GM21717 (cell line): ENCODE measurements at regions not wholly inside any gene's neighbourhood (a gene's known extent, or its start where the extent isn't known, plus 50 kb on each side); places are given as distances from the start of the nearest gene placed in this dataset.
A peak's percentile ranks its signal among the peaks of the same experiment; 100 is the strongest.
"Not testable (repeated sequence)": the region's sequence is repeated elsewhere in the genome, so short reads cannot be mapped to it uniquely, and the experiment has no call there.

ENCODE experiments used
- ATAC-seq: cut with Tn5 transposase; IDR thresholded peaks from one replicate; pipeline ENCODE4 v1.9.1; 2021; ENCODE audit warnings: mild to moderate bottlenecking, moderate library complexity; ENCODE audit not compliant: unreplicated experiment

- ATAC-seq, result no peak
These were observed 921.9 kb upstream of the DIAPH2 start for GRCh38 chrX:95762716-95763115.

GRCh38 chrX:95764972-95765451 is 919.6 kb upstream of the DIAPH2 start:
- peak; percentile 78 for ATAC-seq

- ATAC-seq, result not testable (repeated sequence)
These were observed 913.4 kb upstream of the DIAPH2 start for GRCh38 chrX:95771198-95771597.

GRCh38 chrX:95791876-95792275 is 892.8 kb upstream of the DIAPH2 start:
- no peak for ATAC-seq

GRCh38 chrX:95797344-95797743 is 887.3 kb upstream of the DIAPH2 start:
- ATAC-seq, result no peak

GRCh38 chrX:95823796-95824195 is 860.8 kb upstream of the DIAPH2 start:
- ATAC-seq, result no peak

GRCh38 chrX:95835223-95835622 is 849.4 kb upstream of the DIAPH2 start:
- ATAC-seq, result no peak

GRCh38 chrX:95836517-95836916 is 848.1 kb upstream of the DIAPH2 start:
- ATAC-seq, result no peak

GRCh38 chrX:95841863-95842262 is 842.8 kb upstream of the DIAPH2 start:
- no peak for ATAC-seq

GRCh38 chrX:95860127-95860526 is 824.5 kb upstream of the DIAPH2 start:
- ATAC-seq, result no peak

GRCh38 chrX:95875661-95876060 is 809.0 kb upstream of the DIAPH2 start:
- no peak for ATAC-seq

- ATAC-seq, result no peak
These were observed 805.8 kb upstream of the DIAPH2 start for GRCh38 chrX:95878874-95879273.

- ATAC-seq, result no peak
These were observed 800.5 kb upstream of the DIAPH2 start for GRCh38 chrX:95884186-95884585.

GRCh38 chrX:95885074-95885473 is 799.6 kb upstream of the DIAPH2 start:
- no peak for ATAC-seq

GRCh38 chrX:95889279-95889678 is 795.4 kb upstream of the DIAPH2 start:
- ATAC-seq, result no peak

- no peak for ATAC-seq
These were observed 791.0 kb upstream of the DIAPH2 start for GRCh38 chrX:95893636-95894035.

GRCh38 chrX:95903490-95903889 is 781.2 kb upstream of the DIAPH2 start:
- no peak for ATAC-seq

- no peak for ATAC-seq
These were observed 780.7 kb upstream of the DIAPH2 start for GRCh38 chrX:95903975-95904374.

- ATAC-seq, result no peak
These were observed 777.6 kb upstream of the DIAPH2 start for GRCh38 chrX:95907081-95907480.

- ATAC-seq, result no peak
These were observed 773.6 kb upstream of the DIAPH2 start for GRCh38 chrX:95911062-95911461.

- no peak for ATAC-seq
These were observed 765.0 kb upstream of the DIAPH2 start for GRCh38 chrX:95919605-95920004.

- no peak for ATAC-seq
These were observed 739.1 kb upstream of the DIAPH2 start for GRCh38 chrX:95945528-95945927.

GRCh38 chrX:95949588-95949987 is 735.1 kb upstream of the DIAPH2 start:
- ATAC-seq, result no peak

- no peak for ATAC-seq
These were observed 734.0 kb upstream of the DIAPH2 start for GRCh38 chrX:95950679-95951078.
